DMS153 (cell line): ENCODE measurements at regions not wholly inside any gene's neighbourhood (a gene's known extent, or its start where the extent isn't known, plus 50 kb on each side); places are given as distances from the start of the nearest gene placed in this dataset.

Source experiments
- DNase-seq: peaks from one replicate; lab custom pipeline; 2025; lab: John Stamatoyannopoulos, UW

- DNase-seq, result no peak
Observed at GRCh38 chr11:80521592-80521991, 1080.8 kb upstream of the TENM4 start.

GRCh38 chr11:80520507-80520887 is 1079.7 kb upstream of the TENM4 start:
- DNase-seq, result no peak

- DNase-seq, result no peak
Observed at GRCh38 chr11:80519596-80520506, 1079.0 kb upstream of the TENM4 start.

DNA sequence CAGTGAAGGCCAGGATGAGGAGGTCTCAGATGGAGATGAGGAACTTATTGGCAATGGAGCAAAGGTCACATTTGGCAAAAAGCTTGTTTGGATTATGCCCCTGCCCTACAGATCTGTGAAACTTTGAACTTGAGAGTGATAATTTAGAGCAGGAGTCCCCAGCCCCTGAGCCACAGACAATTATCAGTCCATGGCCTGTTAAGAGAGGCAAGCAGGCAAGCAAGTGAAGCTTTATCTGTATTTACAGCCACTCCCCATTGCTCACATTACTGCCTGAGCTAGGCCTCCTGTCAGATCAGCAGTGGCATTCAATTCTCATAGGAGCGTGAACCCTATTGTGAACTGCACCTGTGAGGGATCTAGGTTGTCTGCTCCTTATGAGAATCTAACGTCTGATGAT is 1076.9 kb upstream of the TENM4 start:
- no peak for DNase-seq

DNA sequence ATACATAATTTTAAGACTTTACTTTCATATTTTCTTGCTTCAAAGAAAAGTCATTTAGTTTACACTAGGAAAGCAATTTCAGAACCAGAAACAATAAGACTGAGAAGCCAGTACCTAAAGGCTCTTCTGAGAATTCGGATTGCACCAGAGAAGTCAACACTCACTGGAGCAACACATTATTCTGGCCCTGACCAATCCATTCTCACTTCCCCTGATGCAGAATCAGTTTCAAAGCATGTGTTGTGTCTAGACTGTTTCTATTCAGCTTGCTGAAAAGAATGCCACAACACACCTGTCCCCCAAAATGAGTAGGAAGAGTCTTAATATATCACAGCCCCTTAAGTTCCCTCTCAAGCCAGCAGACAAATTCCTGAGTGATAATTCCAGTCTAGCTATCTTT is 1074.3 kb upstream of the TENM4 start:
- DNase-seq, result no peak

DNA sequence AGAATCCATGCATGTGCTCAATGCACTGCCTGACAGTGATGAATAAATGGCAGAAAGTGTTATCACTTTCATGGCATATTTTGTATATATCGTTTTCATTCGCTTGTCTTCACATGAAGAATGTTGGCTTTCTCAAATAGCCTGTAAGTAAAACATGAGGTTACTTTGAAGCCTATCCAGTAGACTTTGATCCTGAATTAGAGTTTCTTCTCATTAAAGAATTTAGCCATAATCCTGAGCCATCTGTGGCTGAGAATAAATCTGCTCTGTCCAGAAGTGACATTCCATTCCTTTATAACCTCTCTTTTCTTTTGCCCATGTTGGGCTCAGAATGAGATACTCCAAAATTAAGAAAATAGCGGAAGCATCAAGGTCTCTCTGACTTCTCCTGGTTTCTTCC is 1071.7 kb upstream of the TENM4 start:
- no peak for DNase-seq

- DNase-seq, result no peak
Observed at GRCh38 chr11:80505771-80506170, 1064.9 kb upstream of the TENM4 start.

DNA sequence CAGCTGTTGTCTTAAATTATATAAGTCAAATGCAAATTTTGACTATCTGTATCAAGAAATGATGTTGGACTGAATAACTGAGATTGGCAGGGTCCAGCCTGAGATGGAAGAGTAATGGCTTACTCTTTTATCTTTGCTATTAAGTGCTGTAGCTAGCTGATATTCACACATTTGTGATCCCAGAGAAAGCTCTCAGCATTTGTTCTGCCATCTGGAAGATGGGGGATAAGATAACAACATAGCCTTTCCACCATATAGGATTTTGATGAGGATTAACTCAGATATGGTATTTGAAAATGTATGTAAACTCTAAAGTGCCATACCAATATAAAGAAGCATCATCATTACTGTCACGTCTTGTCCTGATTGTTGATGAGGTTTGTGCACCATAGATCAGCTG is 1063.2 kb upstream of the TENM4 start:
- DNase-seq, result no peak

DNA sequence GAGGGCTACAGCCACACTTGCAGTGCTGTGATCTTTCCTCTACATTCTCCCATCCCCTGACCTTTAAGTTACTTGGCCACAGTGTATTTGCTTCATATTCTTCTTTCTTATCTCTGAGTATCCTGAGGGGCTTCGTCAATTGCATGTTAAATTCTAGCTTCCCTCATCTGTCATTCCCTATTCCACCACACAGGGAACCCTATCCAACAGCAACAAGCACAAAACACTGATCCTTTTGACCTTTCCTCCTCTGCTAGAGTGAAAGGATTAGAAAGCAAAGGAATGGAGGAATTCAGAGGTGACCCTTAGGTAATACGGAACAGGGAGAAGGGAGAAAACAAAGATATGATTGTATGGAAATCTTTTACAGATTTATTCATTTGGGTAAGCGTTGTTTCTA is 1061.7 kb upstream of the TENM4 start:
- DNase-seq, result no peak

- no peak for DNase-seq
Observed at GRCh38 chr11:80495116-80495515, 1054.3 kb upstream of the TENM4 start.

DNA sequence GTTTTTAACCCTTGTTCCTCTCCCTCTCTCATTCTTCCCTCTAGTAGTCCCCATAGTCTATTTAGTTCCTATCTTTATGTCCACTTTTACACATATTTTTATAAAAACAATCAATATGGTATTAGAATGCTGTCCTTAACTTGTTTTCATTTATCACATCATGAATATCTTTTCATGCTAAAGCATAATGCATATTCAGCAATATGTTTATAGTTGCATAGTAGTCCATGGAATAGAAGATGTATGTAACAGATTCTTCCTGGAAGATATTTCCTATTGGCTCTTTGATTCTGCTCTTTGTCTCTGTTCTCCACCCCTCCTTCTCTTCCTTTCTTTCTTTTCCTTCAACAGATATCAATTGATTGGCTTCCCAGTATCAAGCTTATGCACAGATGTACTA is 1047.1 kb upstream of the TENM4 start:
- no peak for DNase-seq

DNA sequence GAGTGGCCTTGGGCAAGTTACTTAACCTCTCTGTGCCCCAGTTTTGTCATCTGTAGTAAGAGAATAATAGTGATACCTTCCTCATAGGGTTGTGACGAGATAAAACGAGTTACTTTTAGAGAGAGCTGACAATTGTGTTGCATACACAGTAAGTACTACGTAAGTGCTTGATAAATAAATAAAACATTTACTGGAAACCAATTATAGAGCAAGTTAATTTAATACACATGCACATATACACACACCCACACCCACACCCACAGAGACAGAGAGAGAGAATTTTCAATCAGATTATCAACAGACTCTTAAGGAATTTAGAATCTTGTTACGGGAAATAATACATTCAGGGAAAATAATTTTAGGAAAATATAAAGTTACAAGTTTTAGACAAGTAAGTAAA is 1045.8 kb upstream of the TENM4 start:
- DNase-seq, result no peak

GRCh38 chr11:80477178-80477577 is 1036.3 kb upstream of the TENM4 start:
- no peak for DNase-seq

GRCh38 chr11:80473562-80473961 is 1032.7 kb upstream of the TENM4 start:
- DNase-seq, result no peak

GRCh38 chr11:80469871-80470270 is 1029.0 kb upstream of the TENM4 start:
- DNase-seq, result no peak

DNA sequence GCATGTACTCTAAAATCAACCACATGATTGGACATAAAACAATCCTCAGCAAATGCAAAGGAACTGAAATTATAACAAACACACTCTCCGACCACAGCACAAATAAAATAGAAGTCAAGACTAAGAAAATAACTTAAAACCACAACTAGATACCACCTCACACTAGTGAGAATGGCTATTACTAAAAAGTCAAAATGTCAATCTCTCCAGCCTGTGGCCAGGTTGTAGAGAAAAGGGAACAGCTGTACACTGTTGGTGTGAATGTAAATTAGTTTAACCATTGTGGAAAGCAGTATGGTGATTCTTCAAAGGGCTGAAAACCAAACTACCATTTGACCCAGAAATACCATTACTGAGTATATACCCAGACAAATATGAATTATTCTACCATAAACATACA is 1025.7 kb upstream of the TENM4 start:
- DNase-seq, result no peak

DNA sequence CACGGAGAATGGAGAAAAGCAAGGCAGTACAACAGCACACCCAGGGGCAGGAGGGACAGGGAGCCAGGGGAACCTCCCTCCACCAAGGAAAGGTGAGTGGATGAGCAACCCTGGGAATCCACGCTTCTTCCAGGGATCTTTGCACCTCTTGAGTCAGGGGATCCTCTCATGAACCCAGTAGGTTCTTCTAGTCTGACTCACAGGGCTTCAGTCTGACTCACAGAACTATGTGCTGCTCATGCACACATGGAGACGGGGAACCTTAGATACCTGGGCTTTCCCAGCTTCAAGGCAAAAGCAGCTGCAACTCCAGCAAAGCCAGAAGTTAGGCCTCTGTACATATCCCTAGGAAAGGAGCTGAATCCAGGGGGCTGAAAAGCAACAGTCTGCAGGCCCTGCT is 1021.4 kb upstream of the TENM4 start:
- DNase-seq, result no peak

DNA sequence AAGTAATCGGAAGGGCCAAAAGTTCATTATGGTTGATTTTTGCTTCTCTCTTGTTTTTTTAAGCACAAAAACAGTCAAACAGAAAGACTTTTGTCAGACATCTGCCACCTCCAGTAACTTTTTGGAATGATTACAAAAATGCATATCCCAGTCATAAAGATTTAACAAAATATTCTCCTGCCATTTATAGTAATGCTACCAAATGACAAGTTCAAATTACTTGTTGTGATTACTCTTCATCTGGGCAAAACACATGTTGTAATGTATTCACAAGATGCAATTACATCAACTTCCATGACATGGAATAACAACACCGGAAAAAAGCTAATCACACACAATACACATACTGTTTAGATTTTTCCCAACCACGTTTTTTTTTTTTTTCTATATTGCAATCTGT is 1017.5 kb upstream of the TENM4 start:
- DNase-seq, result no peak

GRCh38 chr11:80457823-80458222 is 1017.0 kb upstream of the TENM4 start:
- no peak for DNase-seq

DNA sequence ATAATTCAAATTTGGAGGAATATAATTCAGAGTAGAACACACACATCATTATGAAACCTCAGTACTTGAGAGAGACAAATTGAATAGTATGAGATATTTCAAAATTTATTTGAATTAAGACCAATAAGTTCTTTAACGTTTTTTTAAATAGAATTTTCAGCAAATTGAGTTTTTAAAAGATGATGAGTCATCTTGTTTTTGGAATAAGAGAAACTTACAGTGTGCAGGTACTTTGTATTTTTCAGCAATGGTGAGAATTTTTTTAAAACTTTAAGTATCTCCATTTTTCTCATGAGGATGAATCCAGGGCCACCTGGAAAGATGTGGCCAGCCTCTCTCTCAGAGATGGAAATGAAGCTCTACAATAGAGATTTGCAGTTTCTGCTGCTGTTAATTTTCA is 1015.0 kb upstream of the TENM4 start:
- no peak for DNase-seq

- no peak for DNase-seq
Observed at GRCh38 chr11:80451105-80451504, 1010.3 kb upstream of the TENM4 start.

DNA sequence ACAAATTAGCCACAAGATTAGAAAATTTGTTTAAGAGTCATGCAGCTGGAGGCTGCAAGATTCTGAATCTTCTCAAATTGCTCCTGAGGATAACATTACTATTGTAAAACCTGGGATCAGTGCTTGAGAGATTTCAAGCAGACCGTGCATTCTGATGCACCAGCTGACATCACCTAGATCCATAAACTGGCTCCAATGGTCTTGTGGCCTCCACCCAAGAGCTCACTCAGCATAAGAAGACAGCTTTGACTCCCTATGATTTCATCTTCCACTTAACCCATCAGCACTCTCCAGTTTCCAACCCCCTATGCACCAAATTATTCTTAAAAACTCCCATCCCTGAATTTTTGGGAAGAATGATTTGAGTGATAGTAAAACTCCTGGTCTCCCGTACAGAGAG is 1007.9 kb upstream of the TENM4 start:
- no peak for DNase-seq

GRCh38 chr11:80443177-80443576 is 1002.3 kb upstream of the TENM4 start:
- DNase-seq, result no peak

- no peak for DNase-seq
Observed at GRCh38 chr11:80441821-80442220, 1001.0 kb upstream of the TENM4 start.
